Motor neuron (in vitro differentiated cells): ENCODE measurements at regions not wholly inside any gene's neighbourhood (a gene's known extent, or its start where the extent isn't known, plus 50 kb on each side); places are given as distances from the start of the nearest gene placed in this dataset.
"Not testable (repeated sequence)": the region's sequence is repeated elsewhere in the genome, so short reads cannot be mapped to it uniquely, and the experiment has no call there.

Experiments used
- ATAC-seq, 8 experiments: fragments of 200-7000 bp; cut with Tn5 transposase; replicated peaks in 6 of 8; 2 replicates each; pipeline ENCODE4 v1.8.0; 2021; ENCODE audit warnings: mild to moderate bottlenecking in 8 of 8, moderate library complexity in 8 of 8
- H3K27ac ChIP-seq, 2 donors: fragments of 250-450 bp; sonication (Bioruptor Pico); 2 replicates each; pipeline ENCODE4 v1.9.0; 2021; ENCODE audit warnings: antibody characterized with exemption in 2 of 2, mild to moderate bottlenecking in 2 of 2, moderate library complexity in 1 of 2
- H3K4me1 ChIP-seq, 2 donors: fragments of 250-450 bp; sonication (Bioruptor Pico); replicated peaks in 1 of 2; 2 replicates each; pipeline ENCODE4 v1.6.1; 2021; ENCODE audit warnings: antibody characterized with exemption in 2 of 2, mild to moderate bottlenecking in 2 of 2, moderate library complexity in 1 of 2
- H3K4me3 ChIP-seq, 5 donors: fragments of 250-450 bp; sonication (Bioruptor Pico); 2 replicates each; pipeline ENCODE4 v1.9.0; 2021; ENCODE audit warnings: antibody characterized with exemption in 5 of 5, mild to moderate bottlenecking in 5 of 5, moderate library complexity in 4 of 5
- WGBS, 10 experiments: fragments of 450-650 bp; shearing (Covaris generic); methylation state at CpG; one replicate each; pipeline ENCODE4 v1.0.0; 2022; 5-methylcytosine and 5-hydroxymethylcytosine counted together
- in situ Hi-C, 9 experiments: fragments of 400-800 bp; cut with MboI; loops; one replicate each; pipeline ENCODE4 v1.15.0; 2021; ENCODE audit warnings: low sequenced_read_pairs in 9 of 9, low pct_unique_long_range_greater_than_20kb in 2 of 9; ENCODE audit not compliant: unreplicated experiment in 9 of 9

GRCh38 chr4:81348086-81348777, 123.5 kb downstream of the RASGEF1B start:
- in situ Hi-C loops = loop anchor here in 1 of 9 experiments (25.0 kb wide), 1 partner anchor 286 kb away; no protein-coding TSS in a partner anchor
- Histone ChIP-seq H3K4me1 (peaks cover 9 to 34% of the 10 kb centered on the region in 2 donors), H3K4me3 (no peak overlapping the region), H3K27ac (no peak overlapping the region)
- 77 to 100% (median 97%) methylated on average over 2 to 3 of the region's 3 CpGs; no CpG with 5 or more reads in 1 of the 10 experiments for WGBS, 10 experiments
- ATAC-seq = no peak

GRCh38 chr4:81346719-81347118, 125.0 kb downstream of the RASGEF1B start:
- Histone ChIP-seq H3K27ac (no peak overlapping the region), H3K4me1 (peaks cover 9 to 25% of the 10 kb centered on the region in 2 donors), H3K4me3 (no peak overlapping the region)
- ATAC-seq = no peak
- 80 to 83% methylated on average over 1 of the region's 1 CpG; no CpG with 5 or more reads in 8 of the 10 experiments for WGBS, 10 experiments
- in situ Hi-C loops = loop anchor here in 1 of 9 experiments (25.0 kb wide), 1 partner anchor 284 kb away; no protein-coding TSS in a partner anchor

GRCh38 chr4:81343536-81343935, 128.2 kb downstream of the RASGEF1B start:
- no peak overlapping the region for H3K4me3 ChIP-seq
- H3K27ac ChIP-seq = no peak overlapping the region
- in situ Hi-C loops = loop anchor here in 1 of 9 experiments (25.0 kb wide), 1 partner anchor 281 kb away; no protein-coding TSS in a partner anchor
- H3K4me1 ChIP-seq = peaks cover 2 to 8% of the 10 kb centered on the region in 2 donors
- ATAC-seq = no peak
- WGBS, 10 experiments = 50 to 100% (median 90%) methylated on average over 1 to 2 of the region's 3 CpGs; no CpG with 5 or more reads in 3 of the 10 experiments

DNA sequence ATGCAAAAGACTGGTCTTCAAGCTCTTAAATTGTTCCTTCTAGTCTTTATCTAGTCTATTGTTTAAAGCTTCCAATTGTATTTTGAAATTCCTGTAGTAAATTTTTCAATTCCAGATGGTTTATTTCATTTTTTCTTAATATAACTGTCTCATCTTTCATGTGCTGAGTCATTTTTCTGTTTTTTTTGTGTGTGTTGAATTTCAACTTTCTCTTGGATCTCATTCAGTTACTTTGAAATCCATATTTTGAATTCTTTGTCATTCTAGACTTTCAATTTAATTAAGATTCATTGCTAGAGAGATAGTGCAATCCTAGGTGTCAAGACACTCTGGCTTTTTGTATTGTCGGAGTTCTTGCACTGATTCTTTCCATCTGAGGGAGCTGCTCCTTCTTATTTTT, 128.0 kb upstream of the PRKG2 start:
- in situ Hi-C loops = loop anchor here in 1 of 9 experiments (25.0 kb wide), 1 partner anchor 281 kb away; no protein-coding TSS in a partner anchor
- Histone ChIP-seq H3K27ac (no peak overlapping the region), H3K4me1 (peaks cover 0 to 3% of the 10 kb centered on the region in 2 donors), H3K4me3 (no peak overlapping the region)
- WGBS, 10 experiments = 67 to 100% (median 100%) methylated on average over 1 of the region's 1 CpG
- ATAC-seq = no peak

DNA sequence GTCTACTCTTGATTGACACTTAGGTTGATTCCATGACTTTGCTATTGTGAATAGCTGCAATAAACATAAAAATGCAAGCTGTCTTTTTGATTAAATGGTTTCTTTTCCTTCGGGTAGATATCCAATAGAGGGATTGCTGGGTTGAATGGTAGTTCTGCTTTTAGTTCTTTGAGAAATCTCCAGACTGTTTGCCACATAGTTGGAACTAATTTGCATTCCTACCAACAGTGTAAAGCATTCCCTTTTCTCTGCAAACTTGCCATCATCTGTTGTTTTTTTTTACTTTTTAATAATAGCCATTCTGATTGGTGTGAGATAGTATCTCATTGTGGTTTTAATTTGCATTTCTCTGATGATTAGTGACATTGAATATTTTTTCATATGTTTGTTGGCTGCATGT, 122.2 kb upstream of the PRKG2 start:
- 0 to 50% (median 10%) methylated on average over 1 of the region's 1 CpG for WGBS, 10 experiments
- Histone ChIP-seq H3K4me1 (no peaks in the 10 kb centered on the region), H3K4me3 (no peak overlapping the region), H3K27ac (no peak overlapping the region)
- no peak for ATAC-seq
- in situ Hi-C loops = loop anchor here in 1 of 9 experiments (25.0 kb wide), 1 partner anchor 275 kb away; no protein-coding TSS in a partner anchor

- ATAC-seq = peak in 2 of 8 experiments; percentile 47 to 51
- no peaks in the 10 kb centered on the region for H3K4me1 ChIP-seq
- in situ Hi-C loops = loop anchor here in 1 of 9 experiments (25.0 kb wide), 1 partner anchor 273 kb away; no protein-coding TSS in a partner anchor
- no peak overlapping the region for H3K27ac ChIP-seq
- whole genome bisulfite sequencing, 10 experiments = 0 to 82% (median 56%) methylated on average over 1 to 5 of the region's 5 CpGs
- no peak overlapping the region for H3K4me3 ChIP-seq
These were observed 120.3 kb upstream of the PRKG2 start for GRCh38 chr4:81335122-81335912.

GRCh38 chr4:81330018-81330417, 115.0 kb upstream of the PRKG2 start:
- no peak overlapping the region for H3K4me3 ChIP-seq
- H3K27ac ChIP-seq = no peak overlapping the region
- no peaks in the 10 kb centered on the region for H3K4me1 ChIP-seq
- in situ Hi-C loops = loop anchor here in 1 of 9 experiments (25.0 kb wide), 1 partner anchor 268 kb away; no protein-coding TSS in a partner anchor
- no peak for ATAC-seq
- 0 to 71% (median 35%) methylated on average over 1 of the region's 1 CpG; no CpG with 5 or more reads in 6 of the 10 experiments for WGBS, 10 experiments

DNA sequence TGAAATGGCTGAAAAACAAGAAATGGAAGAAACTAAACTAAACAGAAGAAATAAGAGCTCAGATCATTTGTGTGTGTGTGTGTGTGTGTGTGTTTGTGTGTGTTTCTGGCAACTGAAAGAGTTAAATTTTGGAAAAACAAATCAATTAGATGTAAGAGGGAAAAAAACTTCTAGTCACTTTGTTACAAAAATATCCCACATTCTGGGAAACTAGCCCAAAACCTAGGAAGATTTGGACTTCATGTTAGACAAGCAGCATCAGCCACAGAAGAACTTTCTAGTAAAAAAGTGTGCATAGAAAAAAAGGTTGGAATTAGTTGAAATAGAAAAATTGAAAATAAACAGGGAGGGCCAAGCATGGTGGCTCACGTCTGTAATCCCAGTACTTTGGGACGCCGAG, 111.6 kb upstream of the PRKG2 start:
- in situ Hi-C loops = loop anchor here in 1 of 9 experiments (25.0 kb wide), 1 partner anchor 264 kb away; no protein-coding TSS in a partner anchor
- 20 to 100% (median 93%) methylated on average over 1 to 3 of the region's 3 CpGs; no CpG with 5 or more reads in 3 of the 10 experiments for WGBS, 10 experiments
- Histone ChIP-seq H3K27ac (no peak overlapping the region), H3K4me3 (no peak overlapping the region), H3K4me1 (no peaks in the 10 kb centered on the region)
- ATAC-seq = no peak

GRCh38 chr4:81324594-81324993, 109.6 kb upstream of the PRKG2 start:
- WGBS, 10 experiments = 0 to 100% (median 73%) methylated on average over 1 to 3 of the region's 3 CpGs; no CpG with 5 or more reads in 2 of the 10 experiments
- in situ Hi-C loops, H3K27ac ChIP-seq, H3K4me1 ChIP-seq, H3K4me3 ChIP-seq, ATAC-seq: not testable (repeated sequence)

- H3K4me1 ChIP-seq = no peaks in the 10 kb centered on the region
- no peak overlapping the region for H3K4me3 ChIP-seq
- in situ Hi-C loops = no loop called here
- WGBS, 10 experiments = 75 to 100% (median 100%) methylated on average over 1 of the region's 1 CpG; no CpG with 5 or more reads in 6 of the 10 experiments
- H3K27ac ChIP-seq = no peak overlapping the region
- ATAC-seq = no peak
These were observed 104.6 kb upstream of the PRKG2 start for GRCh38 chr4:81319657-81320056.

DNA sequence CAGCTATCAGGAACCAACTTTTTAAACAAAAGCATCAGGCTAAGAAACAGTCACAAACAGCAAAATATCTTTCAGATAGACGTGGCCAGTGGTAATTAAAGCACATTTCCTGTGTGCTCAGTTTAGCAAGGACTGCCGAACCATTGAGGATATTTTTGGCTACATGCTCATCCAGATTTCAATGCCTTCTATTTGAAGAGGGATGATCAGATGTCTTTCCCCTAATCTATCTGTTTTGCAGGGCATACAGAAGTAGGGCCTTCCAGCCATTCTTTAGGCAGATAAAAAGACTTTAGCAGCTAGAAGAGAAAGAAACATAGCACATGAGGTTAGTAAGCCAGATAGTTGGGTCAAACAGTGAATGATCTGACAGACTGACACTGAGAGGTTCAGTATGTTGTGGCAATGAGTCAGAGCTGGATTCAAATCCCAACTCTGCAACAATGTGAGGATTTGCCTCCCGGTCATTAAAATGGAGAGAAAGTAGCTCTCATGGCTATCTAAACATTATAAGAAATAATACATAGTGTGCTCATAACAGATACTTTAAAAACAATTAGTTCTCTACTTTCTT, 100.0 kb upstream of the PRKG2 start:
- Histone ChIP-seq H3K4me1 (no peaks in the 10 kb centered on the region), H3K4me3 (no peak overlapping the region), H3K27ac (no peak overlapping the region)
- WGBS, 10 experiments = 0 to 100% (median 68%) methylated on average over 1 to 3 of the region's 3 CpGs; no CpG with 5 or more reads in 2 of the 10 experiments
- ATAC-seq = peak in 1 of 8 experiments; percentile 35
- in situ Hi-C loops = no loop called here

- 0 to 100% (median 73%) methylated on average over 1 to 5 of the region's 6 CpGs; no CpG with 5 or more reads in 1 of the 10 experiments for WGBS, 10 experiments
- Histone ChIP-seq H3K4me3 (no peak overlapping the region), H3K4me1 (no peaks in the 10 kb centered on the region), H3K27ac (no peak overlapping the region)
- in situ Hi-C loops = no loop called here
- ATAC-seq = peak in 1 of 8 experiments; percentile 46
These were observed 99.3 kb upstream of the PRKG2 start for GRCh38 chr4:81314196-81314896.
